HCT116 (cell line): ENCODE measurements at regions not wholly inside any gene's neighbourhood (a gene's known extent, or its start where the extent isn't known, plus 50 kb on each side); places are given as distances from the start of the nearest gene placed in this dataset.

Source experiments
- ATAC-seq: fragments of 200-7000 bp; cut with Tn5 transposase; 2 replicates; pipeline ENCODE4 v1.9.1; 2020; ENCODE audit warnings: mild to moderate bottlenecking, moderate library complexity
- BruUV-seq: library from RNA; stranded (reverse); fragments of 400-500 nt; replicated peaks from 2 replicates; lab custom pipeline; 2021; lab: Mats Ljungman, UMichigan
- CTCF ChIA-PET: fragments of 300-600 bp; sonication (Branson Sonifier 250); formaldehyde crosslinking; loops from one replicate; lab custom pipeline; 2021; ENCODE audit warnings: antibody characterized with exemption; lab: Charles Lee
- POLR2A ChIA-PET: fragments of 300-600, 350-600 bp; sonication (Branson Sonifier 250); formaldehyde crosslinking; loops from one replicate; lab custom pipeline; 2021; ENCODE audit warnings: antibody characterized with exemption; lab: Charles Lee
- RAD21 ChIA-PET, 2 experiments: fragments of 300-600 bp; sonication (Branson Sonifier 250); formaldehyde crosslinking; loops; one replicate each; lab custom pipeline; 2023; ENCODE audit warnings: low total read pairs in 2 of 2; ENCODE audit not compliant: uncharacterized antibody in 2 of 2, unreplicated experiment in 2 of 2, low non-redundant PET in 1 of 2; lab: Charles Lee
- DNase-seq: peaks from one replicate; pipeline ENCODE4 v3.0.0-alpha.2; 2010; ENCODE audit warnings: low read depth, low spot score
- H2AFZ ChIP-seq: fragments of 200-600 bp; shearing (Covaris generic), sonication (generic); 2 replicates; pipeline ENCODE4 v1.6.1; 2017; ENCODE audit warnings: low read depth, mixed run types, mixed read lengths, antibody characterized with exemption, low read length; ENCODE audit not compliant: poor library complexity, severe bottlenecking
- H3K27ac ChIP-seq: 2 replicates; pipeline ENCODE4 v1.5.1; 2012; ENCODE audit warnings: low read depth, low read length
- H3K27me3 ChIP-seq: fragments of 200-600 bp; sonication (generic); 2 replicates; pipeline ENCODE4 v1.6.1; 2016; ENCODE audit warnings: mixed run types, low read length, mixed read lengths; ENCODE audit not compliant: insufficient read depth
- H3K36me3 ChIP-seq, 2 experiments: fragments of 200-500 bp in 1 of 2; fragments of 200-600 bp in 1 of 2; sonication (Bioruptor generic) in 1 of 2; sonication (generic) in 1 of 2; 2 replicates each; pipeline versions ENCODE4 v1.5.1 to v1.6.1; 2014 to 2016; ENCODE audit warnings: low read length in 2 of 2, inconsistent platforms in 1 of 2, mixed read lengths in 1 of 2, mixed run types in 1 of 2; ENCODE audit not compliant: insufficient read depth in 2 of 2, control insufficient read depth in 1 of 2
- H3K4me1 ChIP-seq, 2 experiments: fragments of 200-600 bp in 1 of 2; sonication (generic) in 1 of 2; 2 replicates each; pipeline versions ENCODE4 v1.5.1 to v1.6.1; 2012 to 2017; ENCODE audit warnings: low read length in 2 of 2, inconsistent platforms in 1 of 2, mild to moderate bottlenecking in 1 of 2, mixed read lengths in 1 of 2, mixed run types in 1 of 2, moderate library complexity in 1 of 2; ENCODE audit not compliant: insufficient read depth in 2 of 2, control insufficient read depth in 1 of 2
- H3K4me2 ChIP-seq: fragments of 200-600 bp; sonication (generic); 2 replicates; pipeline ENCODE4 v1.6.1; 2017; ENCODE audit warnings: mixed run types, low read length, mixed read lengths
- H3K4me3 ChIP-seq, 2 experiments: fragments of 200-600 bp in 1 of 2; sonication (generic) in 1 of 2; replicated peaks in 1 of 2; 2 replicates each; pipeline ENCODE4 v1.5.1; 2011 to 2016; ENCODE audit warnings: low read length in 2 of 2, control low read depth in 1 of 2, low read depth in 1 of 2, mild to moderate bottlenecking in 1 of 2, mixed read lengths in 1 of 2, mixed run types in 1 of 2
- H3K79me2 ChIP-seq: fragments of 200-600 bp; sonication (generic); 2 replicates; pipeline ENCODE4 v1.6.1; 2017; ENCODE audit warnings: mild to moderate bottlenecking, mixed run types, low read length, moderate library complexity, mixed read lengths; ENCODE audit not compliant: insufficient read depth
- H3K9ac ChIP-seq: fragments of 200-600 bp; sonication (generic); 2 replicates; pipeline ENCODE4 v1.6.1; 2016; ENCODE audit warnings: low read length, mixed read lengths
- H3K9me2 ChIP-seq: fragments of 200-600 bp; sonication (generic), shearing (Covaris generic); 2 replicates; pipeline ENCODE4 v1.6.1; 2017; ENCODE audit warnings: mixed run types, mild to moderate bottlenecking, moderate library complexity; ENCODE audit not compliant: insufficient read depth
- H3K9me3 ChIP-seq, 2 experiments: fragments of 200-500 bp in 1 of 2; fragments of 200-600 bp in 1 of 2; sonication (Bioruptor generic) in 1 of 2; sonication (generic) in 1 of 2; 2 replicates each; pipeline ENCODE4 v1.6.1; 2014 to 2017; ENCODE audit warnings: low read length in 2 of 2, mixed read lengths in 2 of 2, inconsistent platforms in 1 of 2, low read depth in 1 of 2, mild to moderate bottlenecking in 1 of 2, mixed run types in 1 of 2, moderate library complexity in 1 of 2; ENCODE audit not compliant: control insufficient read depth in 1 of 2, insufficient read depth in 1 of 2
- H4K20me1 ChIP-seq: fragments of 200-600 bp; sonication (generic), shearing (Covaris generic); 2 replicates; pipeline ENCODE4 v1.6.1; 2017; ENCODE audit warnings: mixed run types, mild to moderate bottlenecking, moderate library complexity; ENCODE audit not compliant: insufficient read depth
- CEBPB ChIP-seq: IDR thresholded peaks from 2 replicates; pipeline ENCODE4 v1.6.1; 2012; ENCODE audit warnings: low read depth
- EGR1 ChIP-seq: IDR thresholded peaks from 2 replicates; pipeline ENCODE4 v1.6.1; 2012; ENCODE audit warnings: low read depth
- EZH2 ChIP-seq: fragments of 200-600 bp; sonication (generic); IDR thresholded peaks from 2 replicates; pipeline ENCODE4 v1.6.1; 2017; ENCODE audit warnings: antibody characterized with exemption, mixed run types
- POLR2A ChIP-seq: IDR thresholded peaks from 2 replicates; pipeline ENCODE4 v1.7.0; 2011; ENCODE audit warnings: borderline replicate concordance; ENCODE audit not compliant: insufficient read depth, insufficient read length; ENCODE audit errors: extremely low read depth
- POLR2AphosphoS5 ChIP-seq: IDR thresholded peaks from 2 replicates; pipeline ENCODE4 v1.6.1; 2011; ENCODE audit warnings: mild to moderate bottlenecking, low read depth, low read length, moderate library complexity
- RAD21 ChIP-seq: IDR thresholded peaks from 2 replicates; pipeline ENCODE4 v1.6.1; 2012; ENCODE audit warnings: low read depth, mild to moderate bottlenecking
- SIN3A ChIP-seq: IDR thresholded peaks from 2 replicates; pipeline ENCODE4 v1.6.1; 2012; ENCODE audit warnings: low read depth
- TCF7L2 ChIP-seq: IDR thresholded peaks from 2 replicates; pipeline ENCODE4 v1.7.0; 2011; ENCODE audit warnings: borderline replicate concordance, inconsistent platforms; ENCODE audit not compliant: insufficient read depth, insufficient read length; ENCODE audit errors: extremely low read depth
- YY1 ChIP-seq: IDR thresholded peaks from 2 replicates; pipeline ENCODE4 v1.6.1; 2011; ENCODE audit warnings: low read length, low read depth, moderate library complexity, mild to moderate bottlenecking; ENCODE audit not compliant: insufficient replicate concordance; ENCODE audit errors: extremely low read depth
- ZNF274 ChIP-seq: fragments of 200-500 bp; sonication (Bioruptor generic); IDR thresholded peaks from 2 replicates; pipeline ENCODE4 v1.6.1; 2014; ENCODE audit warnings: mild to moderate bottlenecking, low read depth, low read length, inconsistent platforms
- intact Hi-C: fragments of 100-400 bp; cut with micrococcal nuclease; formaldehyde crosslinking; loops from 2 replicates; pipeline ENCODE4 v1.10.0; 2022
- TF ChIP-seq, protein P1 (sequence below): IDR thresholded peaks from 2 replicates; pipeline ENCODE4 v1.6.1; 2012
- TF ChIP-seq, protein P2 (sequence below): IDR thresholded peaks from 2 replicates; pipeline ENCODE4 v1.6.1; 2011; ENCODE audit warnings: mild to moderate bottlenecking, low read length, moderate library complexity; ENCODE audit not compliant: insufficient replicate concordance; ENCODE audit errors: extremely low read depth
- TF ChIP-seq, protein P3 (sequence below): IDR thresholded peaks from 2 replicates; pipeline ENCODE4 v1.6.1; 2012
- TF ChIP-seq, protein P4 (sequence below): IDR thresholded peaks from 2 replicates; pipeline ENCODE4 v1.6.1; 2012; ENCODE audit warnings: low read depth
- TF ChIP-seq, protein P5 (sequence below), 3 experiments: fragments of 200-600 bp in 1 of 3; sonication (generic) in 1 of 3; IDR thresholded peaks in 2 of 3; conservative IDR thresholded peaks in 1 of 3; 2 replicates each; pipeline ENCODE4 v1.5.1; 2012 to 2017; ENCODE audit warnings: low read depth in 2 of 3, low read length in 2 of 3, antibody characterized with exemption in 1 of 3, borderline replicate concordance in 1 of 3, control low read depth in 1 of 3, mild to moderate bottlenecking in 1 of 3, mixed read lengths in 1 of 3, mixed run types in 1 of 3, moderate library complexity in 1 of 3; ENCODE audit not compliant: insufficient read depth in 1 of 3

DNA sequence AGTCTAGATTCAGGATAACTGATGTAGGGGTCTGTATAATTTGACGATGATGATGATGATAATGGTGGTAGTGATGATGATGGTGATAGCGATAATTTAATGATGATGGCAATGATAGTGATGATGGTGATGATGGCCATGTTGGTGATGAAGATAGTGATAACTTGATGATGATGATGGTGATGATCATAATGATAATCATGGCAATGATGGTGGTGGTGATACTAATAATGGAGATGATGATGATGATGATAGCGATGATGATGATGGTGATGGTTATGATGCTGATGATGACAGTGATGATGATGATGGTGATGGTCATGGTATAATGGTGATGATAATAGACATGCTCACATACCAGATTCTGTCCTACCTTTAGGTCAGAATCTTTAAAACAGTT lies 66.2 kb upstream of the SEZ6L start:
- peaks cover 50% of the 10 kb centered on the region for H3K27me3 ChIP-seq
- no peaks in the 10 kb centered on the region for H3K9me2 ChIP-seq
- H3K4me1 ChIP-seq = no peaks in the 10 kb centered on the region
- ChIA-PET RAD21 (no interaction called here), POLR2A (no interaction called here), CTCF (no interaction called here)
- H3K9ac ChIP-seq = no peak overlapping the region
- no peak overlapping the region for H3K4me2 ChIP-seq
- TF ChIP-seq, protein P1, sequence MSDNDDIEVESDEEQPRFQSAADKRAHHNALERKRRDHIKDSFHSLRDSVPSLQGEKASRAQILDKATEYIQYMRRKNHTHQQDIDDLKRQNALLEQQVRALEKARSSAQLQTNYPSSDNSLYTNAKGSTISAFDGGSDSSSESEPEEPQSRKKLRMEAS = no peak
- TF ChIP-seq YY1 (no peak), EGR1 (no peak), TCF7L2 (no peak), POLR2A (no peak), POLR2AphosphoS5 (no peak), RAD21 (no peak), EZH2 (no peak), CEBPB (no peak), SIN3A (no peak), ZNF274 (no peak)
- TF ChIP-seq, protein P2, sequence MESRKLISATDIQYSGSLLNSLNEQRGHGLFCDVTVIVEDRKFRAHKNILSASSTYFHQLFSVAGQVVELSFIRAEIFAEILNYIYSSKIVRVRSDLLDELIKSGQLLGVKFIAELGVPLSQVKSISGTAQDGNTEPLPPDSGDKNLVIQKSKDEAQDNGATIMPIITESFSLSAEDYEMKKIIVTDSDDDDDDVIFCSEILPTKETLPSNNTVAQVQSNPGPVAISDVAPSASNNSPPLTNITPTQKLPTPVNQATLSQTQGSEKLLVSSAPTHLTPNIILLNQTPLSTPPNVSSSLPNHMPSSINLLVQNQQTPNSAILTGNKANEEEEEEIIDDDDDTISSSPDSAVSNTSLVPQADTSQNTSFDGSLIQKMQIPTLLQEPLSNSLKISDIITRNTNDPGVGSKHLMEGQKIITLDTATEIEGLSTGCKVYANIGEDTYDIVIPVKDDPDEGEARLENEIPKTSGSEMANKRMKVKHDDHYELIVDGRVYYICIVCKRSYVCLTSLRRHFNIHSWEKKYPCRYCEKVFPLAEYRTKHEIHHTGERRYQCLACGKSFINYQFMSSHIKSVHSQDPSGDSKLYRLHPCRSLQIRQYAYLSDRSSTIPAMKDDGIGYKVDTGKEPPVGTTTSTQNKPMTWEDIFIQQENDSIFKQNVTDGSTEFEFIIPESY = no peak
- TF ChIP-seq, protein P3, sequence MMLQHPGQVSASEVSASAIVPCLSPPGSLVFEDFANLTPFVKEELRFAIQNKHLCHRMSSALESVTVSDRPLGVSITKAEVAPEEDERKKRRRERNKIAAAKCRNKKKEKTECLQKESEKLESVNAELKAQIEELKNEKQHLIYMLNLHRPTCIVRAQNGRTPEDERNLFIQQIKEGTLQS = no peak
- TF ChIP-seq, protein P4, sequence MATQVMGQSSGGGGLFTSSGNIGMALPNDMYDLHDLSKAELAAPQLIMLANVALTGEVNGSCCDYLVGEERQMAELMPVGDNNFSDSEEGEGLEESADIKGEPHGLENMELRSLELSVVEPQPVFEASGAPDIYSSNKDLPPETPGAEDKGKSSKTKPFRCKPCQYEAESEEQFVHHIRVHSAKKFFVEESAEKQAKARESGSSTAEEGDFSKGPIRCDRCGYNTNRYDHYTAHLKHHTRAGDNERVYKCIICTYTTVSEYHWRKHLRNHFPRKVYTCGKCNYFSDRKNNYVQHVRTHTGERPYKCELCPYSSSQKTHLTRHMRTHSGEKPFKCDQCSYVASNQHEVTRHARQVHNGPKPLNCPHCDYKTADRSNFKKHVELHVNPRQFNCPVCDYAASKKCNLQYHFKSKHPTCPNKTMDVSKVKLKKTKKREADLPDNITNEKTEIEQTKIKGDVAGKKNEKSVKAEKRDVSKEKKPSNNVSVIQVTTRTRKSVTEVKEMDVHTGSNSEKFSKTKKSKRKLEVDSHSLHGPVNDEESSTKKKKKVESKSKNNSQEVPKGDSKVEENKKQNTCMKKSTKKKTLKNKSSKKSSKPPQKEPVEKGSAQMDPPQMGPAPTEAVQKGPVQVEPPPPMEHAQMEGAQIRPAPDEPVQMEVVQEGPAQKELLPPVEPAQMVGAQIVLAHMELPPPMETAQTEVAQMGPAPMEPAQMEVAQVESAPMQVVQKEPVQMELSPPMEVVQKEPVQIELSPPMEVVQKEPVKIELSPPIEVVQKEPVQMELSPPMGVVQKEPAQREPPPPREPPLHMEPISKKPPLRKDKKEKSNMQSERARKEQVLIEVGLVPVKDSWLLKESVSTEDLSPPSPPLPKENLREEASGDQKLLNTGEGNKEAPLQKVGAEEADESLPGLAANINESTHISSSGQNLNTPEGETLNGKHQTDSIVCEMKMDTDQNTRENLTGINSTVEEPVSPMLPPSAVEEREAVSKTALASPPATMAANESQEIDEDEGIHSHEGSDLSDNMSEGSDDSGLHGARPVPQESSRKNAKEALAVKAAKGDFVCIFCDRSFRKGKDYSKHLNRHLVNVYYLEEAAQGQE = no peak
- TF ChIP-seq, protein P5, sequence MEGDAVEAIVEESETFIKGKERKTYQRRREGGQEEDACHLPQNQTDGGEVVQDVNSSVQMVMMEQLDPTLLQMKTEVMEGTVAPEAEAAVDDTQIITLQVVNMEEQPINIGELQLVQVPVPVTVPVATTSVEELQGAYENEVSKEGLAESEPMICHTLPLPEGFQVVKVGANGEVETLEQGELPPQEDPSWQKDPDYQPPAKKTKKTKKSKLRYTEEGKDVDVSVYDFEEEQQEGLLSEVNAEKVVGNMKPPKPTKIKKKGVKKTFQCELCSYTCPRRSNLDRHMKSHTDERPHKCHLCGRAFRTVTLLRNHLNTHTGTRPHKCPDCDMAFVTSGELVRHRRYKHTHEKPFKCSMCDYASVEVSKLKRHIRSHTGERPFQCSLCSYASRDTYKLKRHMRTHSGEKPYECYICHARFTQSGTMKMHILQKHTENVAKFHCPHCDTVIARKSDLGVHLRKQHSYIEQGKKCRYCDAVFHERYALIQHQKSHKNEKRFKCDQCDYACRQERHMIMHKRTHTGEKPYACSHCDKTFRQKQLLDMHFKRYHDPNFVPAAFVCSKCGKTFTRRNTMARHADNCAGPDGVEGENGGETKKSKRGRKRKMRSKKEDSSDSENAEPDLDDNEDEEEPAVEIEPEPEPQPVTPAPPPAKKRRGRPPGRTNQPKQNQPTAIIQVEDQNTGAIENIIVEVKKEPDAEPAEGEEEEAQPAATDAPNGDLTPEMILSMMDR (IDR thresholded peaks at IDR 0.05 in 2 of 3, conservative IDR thresholded peaks at IDR 0.05 in 1 of 3; ENCODE audit: borderline replicate concordance in 1 of 3, insufficient read depth in 1 of 3, low read depth in 2 of 3, low read length in 2 of 3) = no peak
- H3K27ac ChIP-seq = no peak overlapping the region
- no peaks in the 10 kb centered on the region for H3K79me2 ChIP-seq
- H3K36me3 ChIP-seq = no peaks in the 10 kb centered on the region
- intact Hi-C loops = no loop called here
- H2AFZ ChIP-seq = no peak overlapping the region
- no peaks in the 10 kb centered on the region for H3K9me3 ChIP-seq
- no TSS peak for BruUV-seq
- DNase-seq (no peak), ATAC-seq (no peak)
- H4K20me1 ChIP-seq = no peaks in the 10 kb centered on the region
- no peak overlapping the region for H3K4me3 ChIP-seq
